ENCODE measurements at regions not wholly inside any gene's neighbourhood (a gene's known extent, or its start where the extent isn't known, plus 50 kb on each side); places are given as distances from the start of the nearest gene placed in this dataset.
"Not testable (repeated sequence)": the region's sequence is repeated elsewhere in the genome, so short reads cannot be mapped to it uniquely, and the experiment has no call there.

- no peak for DNase-seq (ENCODE audit: low read depth)
Observed at GRCh38 chr1:157218671-157219070, 80.5 kb upstream of the ETV3 start.

GRCh38 chr1:157217486-157217885 lies 79.3 kb upstream of the ETV3 start:
- no peak for DNase-seq (ENCODE audit: low read depth)
- no peak for TF ChIP-seq CTCF (IDR thresholded peaks at IDR 0.05; ENCODE audit: low read depth, low read length, missing control alignments)
- no peak overlapping the region for H3K4me3 ChIP-seq (ENCODE audit: low read depth, low read length)

More at GRCh38 chr1:157218671-157219070, 80.5 kb upstream of the ETV3 start:
- no peak for TF ChIP-seq CTCF (IDR thresholded peaks at IDR 0.05; ENCODE audit: low read depth, low read length, missing control alignments)
- no peak overlapping the region for H3K4me3 ChIP-seq (ENCODE audit: low read depth, low read length)

- DNase-seq (ENCODE audit: low read depth): no peak
- H3K4me3 ChIP-seq (ENCODE audit: low read depth, low read length): no peak overlapping the region
- no peak for TF ChIP-seq CTCF (IDR thresholded peaks at IDR 0.05; ENCODE audit: low read depth, low read length, missing control alignments)
Observed at GRCh38 chr1:157213836-157214235, 75.6 kb upstream of the ETV3 start.

DNA sequence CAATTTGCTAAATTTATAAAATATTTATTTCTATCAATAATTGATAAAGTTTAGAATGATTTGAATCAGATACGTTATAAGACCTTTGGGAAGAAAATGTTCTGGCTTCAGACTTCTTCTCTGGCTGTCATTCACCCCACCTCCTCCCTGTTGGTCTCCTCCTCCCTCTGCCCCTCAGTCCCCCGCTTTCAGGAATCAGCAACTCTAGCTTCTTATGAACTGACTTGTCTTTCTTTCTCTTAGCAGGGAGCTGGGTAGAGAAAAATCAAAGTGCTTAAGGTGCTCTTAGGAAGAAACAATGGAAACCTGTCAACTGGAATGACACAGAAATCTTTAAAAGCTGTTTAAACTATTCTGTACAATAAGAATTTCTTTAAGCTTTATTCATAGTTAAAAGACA lies 71.3 kb upstream of the ETV3 start:
- DNase-seq (ENCODE audit: low read depth): no peak
- H3K4me3 ChIP-seq (ENCODE audit: low read depth, low read length): no peak overlapping the region
- no peak for TF ChIP-seq CTCF (IDR thresholded peaks at IDR 0.05; ENCODE audit: low read depth, low read length, missing control alignments)

DNA sequence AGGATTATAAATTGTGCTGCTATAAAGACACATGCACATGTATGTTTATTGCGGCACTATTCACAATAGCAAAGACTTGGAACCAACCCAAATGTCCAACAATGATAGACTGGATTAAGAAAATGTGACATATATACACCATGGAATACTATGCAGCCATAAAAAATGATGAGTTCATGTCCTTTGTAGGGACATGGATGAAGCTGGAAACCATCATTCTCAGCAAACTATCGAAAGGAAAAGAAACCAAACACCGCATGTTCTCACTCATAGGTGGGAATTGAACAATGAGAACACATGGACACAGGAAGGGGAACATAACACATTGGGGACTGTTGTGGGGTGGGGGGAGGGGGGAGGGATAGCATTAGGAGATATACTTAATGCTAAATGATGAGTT lies 67.8 kb upstream of the ETV3 start:
- not testable (repeated sequence) for DNase-seq (ENCODE audit: low read depth); H3K4me3 ChIP-seq (ENCODE audit: low read depth, low read length)

DNA sequence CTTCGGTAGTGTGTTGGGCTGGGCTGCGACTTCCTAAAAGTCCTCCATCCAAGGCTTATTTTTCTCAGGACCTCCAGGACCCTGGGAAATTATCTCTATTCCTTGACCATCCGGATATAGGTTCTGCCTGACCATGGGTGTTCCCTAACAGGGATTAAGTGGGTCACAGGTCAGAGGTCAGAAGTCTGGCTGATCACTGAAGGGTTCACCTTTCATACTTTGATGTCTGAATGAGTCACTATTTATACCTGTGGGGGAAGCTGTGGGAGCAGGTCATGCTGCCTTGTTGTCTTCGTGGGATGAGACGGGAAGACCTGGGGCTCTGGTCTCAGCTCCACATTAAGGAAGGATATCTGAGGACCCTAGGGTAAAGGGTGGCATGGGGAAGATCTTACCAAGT lies 65.0 kb upstream of the ETV3 start:
- H3K4me3 ChIP-seq (ENCODE audit: low read depth, low read length): no peak overlapping the region
- no peak for TF ChIP-seq CTCF (IDR thresholded peaks at IDR 0.05; ENCODE audit: low read depth, low read length, missing control alignments)
- DNase-seq (ENCODE audit: low read depth): no peak

DNA sequence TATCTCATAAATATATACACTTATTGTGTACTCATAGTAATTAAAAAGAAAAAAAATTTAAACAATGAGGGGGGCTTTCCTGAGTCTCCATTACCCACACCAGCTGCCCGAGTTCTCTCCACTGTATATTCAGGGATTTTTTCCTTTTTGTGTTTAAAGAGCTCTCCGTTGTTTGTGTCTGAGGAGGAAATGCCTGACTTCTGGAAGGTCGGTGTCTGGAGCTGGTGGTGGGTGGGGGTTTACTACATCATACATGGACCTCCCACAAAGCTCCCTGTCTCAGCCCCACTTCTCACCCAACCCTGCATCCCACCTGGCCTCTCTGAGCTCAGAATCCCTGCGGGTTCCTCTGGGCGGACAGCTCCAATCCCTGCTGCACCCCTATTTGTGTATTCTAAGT lies 64.1 kb upstream of the ETV3 start:
- DNase-seq (ENCODE audit: low read depth): no peak
- no peak overlapping the region for H3K4me3 ChIP-seq (ENCODE audit: low read depth, low read length)
- TF ChIP-seq CTCF (IDR thresholded peaks at IDR 0.05; ENCODE audit: low read depth, low read length, missing control alignments): no peak

DNA sequence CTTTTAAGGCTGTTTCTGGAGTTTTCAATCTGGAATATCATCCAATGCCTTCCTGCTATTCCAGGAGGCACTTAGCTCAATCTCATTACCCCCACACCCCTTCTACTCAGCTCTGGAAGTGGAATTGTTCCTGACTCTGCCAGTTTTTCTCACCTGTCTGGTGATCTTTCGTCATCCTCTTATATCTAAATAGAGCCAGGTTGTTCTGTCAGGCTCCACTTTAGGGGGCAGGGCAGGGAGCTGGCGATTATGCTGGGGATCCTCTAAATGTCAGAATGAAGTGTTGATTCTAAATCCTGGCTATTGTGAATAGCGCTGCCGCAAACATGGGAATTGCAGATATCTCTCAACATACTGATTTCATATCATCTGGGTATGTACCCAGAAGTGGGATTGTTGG lies 63.6 kb upstream of the ETV3 start:
- no peak for DNase-seq (ENCODE audit: low read depth)
- H3K4me3 ChIP-seq (ENCODE audit: low read depth, low read length): no peak overlapping the region
- TF ChIP-seq CTCF (IDR thresholded peaks at IDR 0.05; ENCODE audit: low read depth, low read length, missing control alignments): no peak
